ENCODE measurements at regions not wholly inside any gene's neighbourhood (a gene's known extent, or its start where the extent isn't known, plus 50 kb on each side); places are given as distances from the start of the nearest gene placed in this dataset.

DNA sequence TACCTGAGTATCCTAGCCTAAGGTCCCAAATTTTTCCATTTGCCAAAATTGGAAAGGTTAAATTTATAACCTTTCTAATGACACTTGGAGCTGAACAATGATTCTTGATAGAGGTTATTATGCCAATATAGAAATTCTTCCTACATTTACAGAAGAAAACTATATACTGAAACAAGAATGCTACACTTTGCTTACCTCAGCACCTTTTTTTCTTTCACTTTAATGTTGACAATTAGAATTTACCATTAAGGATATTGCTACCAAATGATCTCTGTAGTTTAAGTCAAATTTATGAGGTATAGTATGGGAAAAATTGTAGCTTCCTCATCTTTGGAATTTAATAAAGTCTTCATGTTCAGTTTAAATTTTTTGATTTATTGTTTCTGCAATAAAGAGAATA lies 577.0 kb downstream of the NR4A2 start:
- Histone ChIP-seq H3K27me3 (replicated peaks in 1 of 4; ENCODE audit: control insufficient read depth in 3 of 4, extremely low read depth in 1 of 4, insufficient read depth in 3 of 4, low read length in 3 of 4) (no peaks in the 10 kb centered on the region), H3K4me1 (replicated peaks in 1 of 4; ENCODE audit: control insufficient read depth in 3 of 4, insufficient read depth in 4 of 4, low read length in 3 of 4) (no peaks in the 10 kb centered on the region), H3K56ac (replicated peaks; ENCODE audit: insufficient read length, low read depth, low read length) (no peak overlapping the region), H3K9me3 (ENCODE audit: insufficient read depth in 2 of 2, low read depth in 1 of 2, low read length in 1 of 2) (no peaks in the 10 kb centered on the region), H3K9ac (replicated peaks in 1 of 4; ENCODE audit: extremely low read depth in 1 of 4, low read depth in 3 of 4, low read length in 3 of 4) (no peak overlapping the region), H2BK120ac (replicated peaks; ENCODE audit: low read depth, low read length) (no peak overlapping the region), H3K36me3 (ENCODE audit: control insufficient read depth in 2 of 4, insufficient read depth in 4 of 4, low read length in 3 of 4) (no peaks in the 10 kb centered on the region), H2BK15ac (ENCODE audit: low read length) (no peak overlapping the region), H2AK5ac (ENCODE audit: low read depth, low read length) (no peak overlapping the region), H2BK5ac (ENCODE audit: low read depth, low read length) (no peak overlapping the region), H3K18ac (ENCODE audit: extremely low read depth, low read length) (no peak overlapping the region), H4K20me1 (replicated peaks in 1 of 2; ENCODE audit: control insufficient read depth in 1 of 2, insufficient read depth in 2 of 2, low read length in 2 of 2) (no peaks in the 10 kb centered on the region), H4K91ac (replicated peaks; ENCODE audit: insufficient read length, low read length) (no peak overlapping the region), H2AFZ (ENCODE audit: low read length) (no peak overlapping the region), H3K27ac (ENCODE audit: low read depth, low read length) (no peak overlapping the region), H3K23me2 (ENCODE audit: low read depth, low read length) (no peaks in the 10 kb centered on the region), H3K4me3 (ENCODE audit: extremely low read depth in 1 of 4, insufficient read depth in 2 of 4, low read depth in 3 of 4, low read length in 4 of 4) (no peak overlapping the region), H3K4me2 (ENCODE audit: insufficient read depth in 1 of 2, low read depth in 2 of 2, low read length in 2 of 2) (no peak overlapping the region), H4K5ac (ENCODE audit: insufficient read length, low read depth, low read length) (no peak overlapping the region), H3K79me1 (ENCODE audit: low read depth, low read length) (no peaks in the 10 kb centered on the region), H2BK20ac (ENCODE audit: low read length) (no peak overlapping the region), H2BK12ac (ENCODE audit: low read depth, low read length) (no peak overlapping the region), H3K4ac (replicated peaks; ENCODE audit: insufficient read length, low read depth, low read length) (no peak overlapping the region), H3K23ac (ENCODE audit: insufficient read length) (no peak overlapping the region), H3K14ac (ENCODE audit: insufficient read length) (no peak overlapping the region), H4K8ac (ENCODE audit: extremely low read depth, insufficient read depth, low read length) (no peak overlapping the region), H3K79me2 (ENCODE audit: control insufficient read depth in 1 of 2, insufficient read depth in 2 of 2, low read length in 2 of 2) (no peaks in the 10 kb centered on the region)
- ChIA-PET POLR2A (ENCODE audit: partially characterized antibody) (no interaction called here), CTCF (ENCODE audit: partially characterized antibody) (no interaction called here)
- TF ChIP-seq SRF (IDR thresholded peaks at IDR 0.05; ENCODE audit: low read depth, low read length) (no peak), MAFK (IDR thresholded peaks at IDR 0.05; ENCODE audit: low read depth, low read length) (0 out of 2 replicates have a peak, but pooled peaks have one; percentile 28)
- FAIRE-seq = no peak
- DNase-seq (ENCODE audit: low read depth in 1 of 2, low spot score in 2 of 2) = no peak

All from H1 (cell line).